CD4-positive, alpha-beta T cell treated with Interleukin-4 for 4 hours (primary cell): ENCODE measurements at regions not wholly inside any gene's neighbourhood (a gene's known extent, or its start where the extent isn't known, plus 50 kb on each side); places are given as distances from the start of the nearest gene placed in this dataset.

ENCODE experiments used
- DNase-seq: peaks from one replicate; pipeline ENCODE4 v3.0.0-alpha.2; 2020

GRCh38 chr7:41877118-41877517, 174.2 kb upstream of the INHBA start:
- no peak for DNase-seq

GRCh38 chr7:41875513-41875912, 172.6 kb upstream of the INHBA start:
- no peak for DNase-seq

- DNase-seq, result no peak
Observed at GRCh38 chr7:41874201-41874785, 171.4 kb upstream of the INHBA start.

GRCh38 chr7:41873741-41874140, 170.9 kb upstream of the INHBA start:
- DNase-seq, result no peak

DNA sequence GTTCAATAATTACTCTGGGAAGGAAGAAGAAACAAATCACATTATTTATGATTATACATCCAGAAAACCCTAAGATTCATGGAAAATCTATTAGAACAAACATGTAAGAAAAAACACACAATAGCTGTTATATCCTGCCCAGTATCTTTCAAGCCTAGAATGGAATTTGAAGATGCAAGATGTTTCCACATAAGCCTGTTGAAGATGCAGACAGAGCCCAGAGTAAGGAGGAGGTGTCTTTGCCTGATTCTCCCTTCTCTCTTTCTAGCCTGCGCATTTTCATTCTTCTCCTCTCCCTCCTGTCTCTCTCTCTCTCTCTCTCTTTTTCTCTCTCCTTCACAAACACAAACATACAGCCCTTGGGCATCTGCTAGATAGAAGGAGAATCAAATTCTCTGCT, 170.1 kb upstream of the INHBA start:
- DNase-seq, result no peak

- DNase-seq, result peak; percentile 13
Observed at GRCh38 chr7:41870461-41871138, 167.7 kb upstream of the INHBA start.

- no peak for DNase-seq
Observed at GRCh38 chr7:41869997-41870396, 167.1 kb upstream of the INHBA start.

DNA sequence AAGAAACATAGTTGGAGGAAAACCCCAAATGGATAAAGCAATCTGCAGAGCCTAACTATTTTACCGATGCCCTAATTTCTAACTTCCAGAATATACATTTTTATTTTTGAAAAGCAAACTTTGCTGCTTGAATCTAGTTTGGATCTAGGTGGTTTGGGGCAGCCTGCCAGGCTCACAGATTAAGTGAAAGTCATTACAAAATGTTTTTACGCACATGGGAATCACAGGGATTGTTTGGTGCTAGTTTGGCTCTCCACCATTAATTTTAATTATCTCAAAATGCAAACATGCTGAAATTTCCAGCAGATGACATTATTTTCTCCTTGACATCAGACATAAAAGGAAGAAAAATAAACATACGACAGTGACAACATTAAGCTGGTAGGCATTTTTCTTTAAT, 166.7 kb upstream of the INHBA start:
- no peak for DNase-seq

- DNase-seq, result no peak
Observed at GRCh38 chr7:41869091-41869490, 166.2 kb upstream of the INHBA start.

DNA sequence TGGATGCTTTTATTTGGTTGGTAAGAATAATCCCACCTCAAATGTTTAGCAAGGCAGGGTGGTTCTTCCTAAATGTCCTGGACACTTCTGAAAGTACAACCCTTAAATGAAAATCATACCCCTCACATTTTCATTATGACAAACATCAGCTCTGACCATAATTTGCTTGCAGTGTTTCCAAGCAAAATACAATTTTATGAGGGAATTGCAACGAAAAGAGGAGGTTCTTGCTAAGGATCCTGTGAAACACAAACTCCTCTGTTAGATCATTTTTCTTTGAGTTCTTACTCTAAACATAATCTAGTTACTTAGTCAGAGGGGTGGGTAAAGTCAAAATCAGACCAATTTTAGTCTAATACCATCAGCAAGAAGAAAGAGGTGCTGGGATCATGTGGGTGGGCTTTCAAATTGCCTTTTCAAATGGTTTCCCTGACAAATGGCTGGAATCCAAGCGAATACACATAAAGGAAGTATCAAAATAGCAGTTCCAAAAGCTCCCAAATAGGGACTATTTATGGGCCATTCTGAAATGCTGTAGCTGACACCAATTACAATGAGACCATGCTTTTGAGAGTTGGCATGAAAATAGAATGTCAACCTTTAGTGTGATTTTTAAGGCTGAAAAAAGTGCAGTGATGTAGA, 164.9 kb upstream of the INHBA start:
- no peak for DNase-seq

DNA sequence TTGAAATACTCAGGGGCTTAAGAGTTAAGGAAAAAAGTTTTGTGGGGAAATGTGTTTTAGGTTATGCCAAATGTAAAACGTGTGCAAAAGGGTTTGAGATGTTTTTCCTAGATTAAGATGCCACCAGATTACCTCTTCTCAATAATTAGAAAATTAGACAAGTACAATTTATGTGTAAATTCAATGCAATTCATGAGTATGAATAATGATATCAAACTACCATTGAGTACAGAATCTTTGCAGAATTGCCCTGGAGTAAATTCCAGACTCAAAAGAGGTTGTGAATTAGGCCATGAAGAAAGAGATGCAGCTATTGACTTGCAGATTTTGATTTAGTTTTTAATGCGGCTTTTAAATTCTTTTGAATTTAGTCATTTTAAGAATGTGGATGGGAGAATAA, 159.4 kb upstream of the INHBA start:
- no peak for DNase-seq

- no peak for DNase-seq
Observed at GRCh38 chr7:41861642-41862041, 158.8 kb upstream of the INHBA start.

DNA sequence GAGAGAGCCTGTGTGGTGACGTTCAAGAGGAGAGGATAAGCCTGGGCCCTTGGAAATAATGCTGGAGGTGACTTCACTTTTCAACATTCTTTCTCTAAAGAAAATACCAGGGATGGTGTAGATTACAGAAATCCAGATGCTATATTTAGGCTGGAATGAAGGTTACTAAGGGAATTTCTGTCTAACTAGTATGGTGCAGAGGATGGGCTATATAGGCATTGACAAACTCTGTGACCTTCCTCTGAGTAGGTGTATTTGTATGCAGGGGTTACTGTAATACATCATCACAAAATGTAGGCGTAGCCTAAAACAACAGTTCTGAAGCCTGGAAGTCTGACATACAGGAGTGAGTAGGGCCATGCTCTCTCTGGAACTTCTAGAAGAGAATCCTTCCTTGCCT, 155.3 kb upstream of the INHBA start:
- DNase-seq, result no peak

- no peak for DNase-seq
Observed at GRCh38 chr7:41855798-41856197, 152.9 kb upstream of the INHBA start.

DNA sequence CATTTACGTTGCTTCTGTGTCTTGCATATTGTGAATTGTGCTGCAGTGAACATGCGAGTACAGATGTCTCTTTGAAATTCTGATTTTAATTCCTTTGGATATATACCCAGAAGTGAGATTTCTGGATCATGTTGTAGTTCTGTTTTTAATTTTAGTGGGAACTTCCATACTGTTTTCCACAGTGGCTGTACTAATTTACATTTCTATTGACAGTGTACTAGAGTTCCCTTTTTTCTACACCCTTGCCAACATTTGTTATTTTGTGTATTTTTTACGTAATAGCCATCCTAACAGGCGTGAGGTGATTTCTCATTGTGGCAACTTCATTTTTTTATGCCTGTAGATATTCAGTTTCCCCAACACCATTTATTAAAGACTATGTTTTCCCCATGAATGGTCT, 144.7 kb upstream of the INHBA start:
- DNase-seq, result no peak

GRCh38 chr7:41847151-41847550, 144.3 kb upstream of the INHBA start:
- no peak for DNase-seq

DNA sequence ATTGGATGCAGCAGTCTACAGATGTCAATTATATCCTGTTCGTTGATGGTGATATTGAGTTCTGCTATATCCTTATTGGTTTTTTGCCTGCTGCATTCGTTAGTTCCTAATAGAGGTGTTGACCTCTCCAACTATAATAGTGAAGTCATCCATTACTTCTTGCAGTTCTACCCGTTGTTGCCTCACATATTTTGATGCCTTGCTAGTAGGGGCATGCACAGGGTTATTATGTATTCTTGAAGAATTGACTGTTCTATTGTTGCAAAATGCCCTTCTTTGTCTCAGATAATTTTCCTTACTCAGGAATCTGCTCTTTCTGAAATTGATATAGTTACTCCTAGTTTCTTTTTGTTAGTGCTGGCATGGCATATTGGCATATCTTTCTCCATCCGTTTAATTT, 140.1 kb upstream of the INHBA start:
- DNase-seq, result no peak

GRCh38 chr7:41837916-41838315, 135.0 kb upstream of the INHBA start:
- DNase-seq, result no peak

DNA sequence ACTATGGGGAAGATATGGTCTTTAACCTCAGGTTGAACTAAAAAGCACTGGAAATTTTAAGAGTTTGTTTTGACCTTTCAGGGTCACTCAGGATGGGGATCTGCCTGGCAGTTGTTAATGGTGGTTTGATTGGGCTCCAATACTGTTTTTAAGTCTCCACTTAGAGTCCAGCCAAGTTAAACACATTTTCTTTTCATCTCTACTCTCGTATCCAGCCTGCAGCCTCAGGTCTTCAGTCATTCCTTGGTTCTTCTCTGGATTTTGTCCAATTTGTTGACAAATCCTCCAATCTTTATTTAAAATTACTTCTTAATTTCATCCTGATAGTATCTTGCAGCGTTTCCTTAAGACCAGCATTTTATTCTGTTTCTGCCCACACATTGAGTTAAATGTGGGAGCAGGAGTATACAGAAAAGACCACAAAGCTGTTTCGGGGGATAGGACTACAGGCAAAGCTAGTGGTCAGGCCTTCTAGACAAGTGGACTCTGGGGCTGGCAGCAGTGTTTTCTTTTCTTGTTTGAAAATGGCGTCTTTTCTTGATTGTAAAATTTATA, 133.2 kb upstream of the INHBA start:
- no peak for DNase-seq

GRCh38 chr7:41834805-41835694, 132.2 kb upstream of the INHBA start:
- no peak for DNase-seq

GRCh38 chr7:41832941-41833340, 130.1 kb upstream of the INHBA start:
- DNase-seq, result no peak

DNA sequence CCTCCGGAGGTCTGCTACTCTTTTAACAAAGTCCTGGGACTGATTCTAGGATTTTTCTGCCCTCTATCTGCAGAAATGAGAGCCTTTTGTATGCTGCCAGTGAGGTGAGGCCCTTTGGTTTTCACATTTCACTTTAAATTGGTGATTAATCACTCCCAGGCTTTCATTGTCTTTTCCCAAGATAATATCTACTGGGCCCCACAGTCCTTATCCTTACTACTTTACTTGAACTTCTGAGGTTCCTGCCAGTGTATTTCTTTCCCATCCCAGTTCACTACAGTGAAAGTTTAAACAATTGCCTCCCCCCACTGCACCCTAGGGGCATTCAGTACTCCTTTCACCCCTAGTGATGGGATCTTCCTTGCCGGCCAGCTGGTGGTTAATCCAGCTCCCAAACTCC, 127.4 kb upstream of the INHBA start:
- no peak for DNase-seq

DNA sequence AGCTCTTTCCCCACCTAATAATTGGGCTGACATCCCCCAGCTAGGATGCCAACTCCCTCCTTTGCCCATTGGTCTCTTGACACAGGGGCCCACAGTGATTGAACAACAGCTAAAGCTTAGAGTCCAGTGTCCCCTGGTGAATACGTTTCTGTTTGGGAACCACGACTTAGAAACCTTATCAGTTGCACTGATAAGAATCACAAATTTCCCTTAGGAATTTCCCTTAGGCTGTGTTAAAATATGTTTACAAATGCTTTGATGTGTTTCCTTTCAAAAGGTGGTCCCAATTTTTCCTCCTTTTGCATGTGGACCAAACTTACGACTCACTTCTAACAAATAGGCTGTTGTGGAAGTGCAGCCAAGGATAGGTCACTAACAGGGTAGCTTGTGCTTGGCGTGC, 126.0 kb upstream of the INHBA start:
- DNase-seq, result no peak
